ENCODE measurements at regions not wholly inside any gene's neighbourhood (a gene's known extent, or its start where the extent isn't known, plus 50 kb on each side); places are given as distances from the start of the nearest gene placed in this dataset.

- TF ChIP-seq CTCF (IDR thresholded peaks at IDR 0.05; ENCODE audit: low read depth, low read length, missing input control), result no peak
- TF ChIP-seq NR2F2 (IDR thresholded peaks at IDR 0.05), result no peak
- TF ChIP-seq RXRA (IDR thresholded peaks at IDR 0.05), result no peak
- TF ChIP-seq, protein P1, sequence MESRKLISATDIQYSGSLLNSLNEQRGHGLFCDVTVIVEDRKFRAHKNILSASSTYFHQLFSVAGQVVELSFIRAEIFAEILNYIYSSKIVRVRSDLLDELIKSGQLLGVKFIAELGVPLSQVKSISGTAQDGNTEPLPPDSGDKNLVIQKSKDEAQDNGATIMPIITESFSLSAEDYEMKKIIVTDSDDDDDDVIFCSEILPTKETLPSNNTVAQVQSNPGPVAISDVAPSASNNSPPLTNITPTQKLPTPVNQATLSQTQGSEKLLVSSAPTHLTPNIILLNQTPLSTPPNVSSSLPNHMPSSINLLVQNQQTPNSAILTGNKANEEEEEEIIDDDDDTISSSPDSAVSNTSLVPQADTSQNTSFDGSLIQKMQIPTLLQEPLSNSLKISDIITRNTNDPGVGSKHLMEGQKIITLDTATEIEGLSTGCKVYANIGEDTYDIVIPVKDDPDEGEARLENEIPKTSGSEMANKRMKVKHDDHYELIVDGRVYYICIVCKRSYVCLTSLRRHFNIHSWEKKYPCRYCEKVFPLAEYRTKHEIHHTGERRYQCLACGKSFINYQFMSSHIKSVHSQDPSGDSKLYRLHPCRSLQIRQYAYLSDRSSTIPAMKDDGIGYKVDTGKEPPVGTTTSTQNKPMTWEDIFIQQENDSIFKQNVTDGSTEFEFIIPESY (IDR thresholded peaks at IDR 0.05), result no peak
- no peak for TF ChIP-seq SP1 (IDR thresholded peaks at IDR 0.05)
- no peak for TF ChIP-seq RAD21 (IDR thresholded peaks at IDR 0.05)
- TF ChIP-seq ATF3 (IDR thresholded peaks at IDR 0.05), result no peak
- no peak for TF ChIP-seq TAF1 (conservative IDR thresholded peaks at IDR 0.05)
- TF ChIP-seq MAX (IDR thresholded peaks at IDR 0.05), result no peak
- TF ChIP-seq GABPA (IDR thresholded peaks at IDR 0.05 in 1 of 2, conservative IDR thresholded peaks at IDR 0.05 in 1 of 2), result no peak
- TF ChIP-seq YY1 (IDR thresholded peaks at IDR 0.05), result no peak
- TF ChIP-seq JUND (IDR thresholded peaks at IDR 0.05), result no peak
- TF ChIP-seq EGR1 (IDR thresholded peaks at IDR 0.05; ENCODE audit: low read depth in 2 of 2), result no peak
- TF ChIP-seq, protein P2, sequence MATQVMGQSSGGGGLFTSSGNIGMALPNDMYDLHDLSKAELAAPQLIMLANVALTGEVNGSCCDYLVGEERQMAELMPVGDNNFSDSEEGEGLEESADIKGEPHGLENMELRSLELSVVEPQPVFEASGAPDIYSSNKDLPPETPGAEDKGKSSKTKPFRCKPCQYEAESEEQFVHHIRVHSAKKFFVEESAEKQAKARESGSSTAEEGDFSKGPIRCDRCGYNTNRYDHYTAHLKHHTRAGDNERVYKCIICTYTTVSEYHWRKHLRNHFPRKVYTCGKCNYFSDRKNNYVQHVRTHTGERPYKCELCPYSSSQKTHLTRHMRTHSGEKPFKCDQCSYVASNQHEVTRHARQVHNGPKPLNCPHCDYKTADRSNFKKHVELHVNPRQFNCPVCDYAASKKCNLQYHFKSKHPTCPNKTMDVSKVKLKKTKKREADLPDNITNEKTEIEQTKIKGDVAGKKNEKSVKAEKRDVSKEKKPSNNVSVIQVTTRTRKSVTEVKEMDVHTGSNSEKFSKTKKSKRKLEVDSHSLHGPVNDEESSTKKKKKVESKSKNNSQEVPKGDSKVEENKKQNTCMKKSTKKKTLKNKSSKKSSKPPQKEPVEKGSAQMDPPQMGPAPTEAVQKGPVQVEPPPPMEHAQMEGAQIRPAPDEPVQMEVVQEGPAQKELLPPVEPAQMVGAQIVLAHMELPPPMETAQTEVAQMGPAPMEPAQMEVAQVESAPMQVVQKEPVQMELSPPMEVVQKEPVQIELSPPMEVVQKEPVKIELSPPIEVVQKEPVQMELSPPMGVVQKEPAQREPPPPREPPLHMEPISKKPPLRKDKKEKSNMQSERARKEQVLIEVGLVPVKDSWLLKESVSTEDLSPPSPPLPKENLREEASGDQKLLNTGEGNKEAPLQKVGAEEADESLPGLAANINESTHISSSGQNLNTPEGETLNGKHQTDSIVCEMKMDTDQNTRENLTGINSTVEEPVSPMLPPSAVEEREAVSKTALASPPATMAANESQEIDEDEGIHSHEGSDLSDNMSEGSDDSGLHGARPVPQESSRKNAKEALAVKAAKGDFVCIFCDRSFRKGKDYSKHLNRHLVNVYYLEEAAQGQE (IDR thresholded peaks at IDR 0.05), result no peak
These were observed 156.4 kb upstream of the BOD1L1 start for GRCh38 chr4:13783800-13784411.

All from liver (tissue), 3 donors.